Spinal cord (tissue), 9 donors: ENCODE measurements at regions not wholly inside any gene's neighbourhood (a gene's known extent, or its start where the extent isn't known, plus 50 kb on each side); places are given as distances from the start of the nearest gene placed in this dataset.

ENCODE experiments used
- DNase-seq, 6 donors: peaks; one replicate each; pipeline versions ENCODE4 v3.0.0 to v3.0.0-alpha.2; 2013 to 2015; ENCODE audit warnings: low spot score in 6 of 6, low read depth in 4 of 6
- H3K27ac ChIP-seq: one replicate; pipeline ENCODE4 v1.5.1; 2013; ENCODE audit warnings: low read depth, low read length, control low read depth
- H3K27me3 ChIP-seq: one replicate; pipeline ENCODE4 v1.6.1; 2013; ENCODE audit warnings: low read length; ENCODE audit not compliant: control insufficient read depth, insufficient read depth
- H3K36me3 ChIP-seq: one replicate; pipeline ENCODE4 v1.6.1; 2013; ENCODE audit warnings: low read length; ENCODE audit not compliant: control insufficient read depth, insufficient read depth
- H3K4me1 ChIP-seq: one replicate; pipeline ENCODE4 v1.6.1; 2013; ENCODE audit warnings: low read length; ENCODE audit not compliant: control insufficient read depth, insufficient read depth
- H3K4me3 ChIP-seq: one replicate; pipeline ENCODE4 v1.5.1; 2013; ENCODE audit warnings: low read depth, low read length, control low read depth
- H3K9me3 ChIP-seq: one replicate; pipeline ENCODE4 v1.6.1; 2013; ENCODE audit warnings: low read length; ENCODE audit not compliant: control insufficient read depth, insufficient read depth
- WGBS: methylation state at CpG from one replicate; pipeline ENCODE4 v1.1.5; 2013; ENCODE audit warnings: missing lambda C conversion rate; ENCODE audit not compliant: insufficient coverage; 5-methylcytosine and 5-hydroxymethylcytosine counted together
- donor health status: healthy.

DNA sequence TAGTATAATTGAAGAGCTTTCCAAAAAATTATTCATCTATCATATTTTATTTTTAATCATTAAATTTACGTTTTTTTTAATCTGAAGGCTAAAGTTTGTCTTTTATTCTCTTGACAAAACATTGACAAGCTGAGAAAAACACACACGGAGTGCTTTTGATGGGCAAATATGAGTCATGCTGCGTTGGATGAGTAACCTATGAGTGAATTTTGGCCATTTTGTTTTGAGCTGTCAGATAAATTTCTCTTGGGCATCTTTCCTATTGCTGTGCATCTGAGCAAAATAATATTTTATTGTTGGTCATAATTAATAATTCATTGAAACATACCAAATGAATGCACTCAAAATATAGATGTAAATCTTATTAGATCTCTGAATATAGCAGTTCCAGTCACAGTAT lies 1144.1 kb upstream of the ADGRL2 start:
- no peak overlapping the region for H3K4me3 ChIP-seq
- 67% methylated on average over 1 of the region's 3 CpGs for WGBS
- no peaks in the 10 kb centered on the region for H3K27me3 ChIP-seq
- no peaks in the 10 kb centered on the region for H3K36me3 ChIP-seq
- peak in 1 of 6 donors; percentile 6 for DNase-seq
- no peak overlapping the region for H3K27ac ChIP-seq
- H3K4me1 ChIP-seq = no peaks in the 10 kb centered on the region
- no peaks in the 10 kb centered on the region for H3K9me3 ChIP-seq

GRCh38 chr1:80656014-80656636 lies 1144.6 kb upstream of the ADGRL2 start:
- no peaks in the 10 kb centered on the region for H3K27me3 ChIP-seq
- no peaks in the 10 kb centered on the region for H3K9me3 ChIP-seq
- H3K36me3 ChIP-seq = no peaks in the 10 kb centered on the region
- H3K27ac ChIP-seq = no peak overlapping the region
- 50% methylated on average over 1 of the region's 1 CpG for WGBS
- no peak overlapping the region for H3K4me3 ChIP-seq
- peak in 1 of 6 donors; percentile 10 for DNase-seq
- no peaks in the 10 kb centered on the region for H3K4me1 ChIP-seq

GRCh38 chr1:80646053-80646452 lies 1154.7 kb upstream of the ADGRL2 start:
- Histone ChIP-seq H3K27me3 (no peaks in the 10 kb centered on the region), H3K9me3 (no peaks in the 10 kb centered on the region), H3K4me3 (no peak overlapping the region), H3K36me3 (no peaks in the 10 kb centered on the region), H3K27ac (no peak overlapping the region), H3K4me1 (no peaks in the 10 kb centered on the region)
- WGBS = 100% methylated on average over 1 of the region's 2 CpGs
- no peak for DNase-seq

- no peaks in the 10 kb centered on the region for H3K36me3 ChIP-seq
- no peak for DNase-seq
- no peaks in the 10 kb centered on the region for H3K9me3 ChIP-seq
- H3K4me1 ChIP-seq = no peaks in the 10 kb centered on the region
- H3K27ac ChIP-seq = no peak overlapping the region
- H3K4me3 ChIP-seq = no peak overlapping the region
- no peaks in the 10 kb centered on the region for H3K27me3 ChIP-seq
Measured at GRCh38 chr1:80645621-80646020, 1155.1 kb upstream of the ADGRL2 start.

- no CpG with 5 or more reads among the region's 3 CpGs for WGBS
- Histone ChIP-seq H3K9me3 (no peaks in the 10 kb centered on the region), H3K27me3 (no peaks in the 10 kb centered on the region), H3K4me1 (no peaks in the 10 kb centered on the region), H3K4me3 (no peak overlapping the region), H3K27ac (no peak overlapping the region), H3K36me3 (no peaks in the 10 kb centered on the region)
- peak in 1 of 6 donors; percentile 4 for DNase-seq
Measured at GRCh38 chr1:80640978-80641377, 1159.8 kb upstream of the ADGRL2 start.

GRCh38 chr1:80639777-80640533 lies 1160.8 kb upstream of the ADGRL2 start:
- Histone ChIP-seq H3K4me3 (no peak overlapping the region), H3K27me3 (no peaks in the 10 kb centered on the region), H3K36me3 (no peaks in the 10 kb centered on the region), H3K4me1 (no peaks in the 10 kb centered on the region), H3K9me3 (peaks cover 3% of the 10 kb centered on the region), H3K27ac (no peak overlapping the region)
- WGBS = 0% methylated on average over 1 of the region's 2 CpGs
- DNase-seq = no peak

DNA sequence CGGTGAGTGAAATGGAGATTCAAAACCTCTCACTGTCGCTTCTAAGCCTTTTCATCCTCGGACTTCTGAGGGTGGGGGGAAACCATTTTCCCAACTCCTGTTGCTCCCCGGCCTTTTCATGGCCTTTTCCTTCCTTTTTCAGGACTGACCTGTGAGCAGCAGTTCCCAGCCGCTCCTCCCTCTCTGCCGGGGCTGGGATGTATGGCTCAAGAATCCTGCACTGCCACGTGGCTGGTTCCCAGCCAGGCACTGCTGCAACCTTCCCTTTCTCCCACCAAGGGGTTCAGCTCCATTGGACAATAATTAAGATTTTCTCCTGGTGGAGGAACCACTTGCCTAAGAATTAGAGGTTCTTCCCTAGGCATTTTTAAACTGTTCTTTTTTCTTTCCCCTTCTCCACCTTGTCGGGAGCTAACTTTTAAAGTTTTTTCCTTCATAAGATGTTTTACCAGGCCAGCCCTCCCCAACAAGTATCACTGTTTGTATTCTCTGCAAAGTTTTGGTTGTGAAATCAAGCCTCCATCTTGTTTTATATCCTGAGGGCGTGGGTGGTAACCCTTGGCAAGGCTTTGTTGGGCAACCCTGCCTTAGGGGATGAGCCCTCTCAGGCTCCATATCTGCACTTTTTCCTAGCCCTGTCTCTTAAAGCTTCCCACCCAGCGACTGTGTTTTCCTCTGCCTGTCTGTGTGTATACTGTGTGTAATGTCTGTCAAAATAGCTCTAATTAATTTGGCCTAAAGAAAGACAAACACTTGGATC lies 1166.6 kb upstream of the ADGRL2 start:
- WGBS = 73% methylated on average over 6 of the region's 10 CpGs
- Histone ChIP-seq H3K27me3 (no peaks in the 10 kb centered on the region), H3K27ac (no peak overlapping the region), H3K4me1 (no peaks in the 10 kb centered on the region), H3K36me3 (no peaks in the 10 kb centered on the region), H3K4me3 (no peak overlapping the region), H3K9me3 (peaks cover 3% of the 10 kb centered on the region)
- no peak for DNase-seq

- no peak overlapping the region for H3K4me3 ChIP-seq
Measured at GRCh38 chr1:80632284-80632683, 1168.5 kb upstream of the ADGRL2 start.

DNA sequence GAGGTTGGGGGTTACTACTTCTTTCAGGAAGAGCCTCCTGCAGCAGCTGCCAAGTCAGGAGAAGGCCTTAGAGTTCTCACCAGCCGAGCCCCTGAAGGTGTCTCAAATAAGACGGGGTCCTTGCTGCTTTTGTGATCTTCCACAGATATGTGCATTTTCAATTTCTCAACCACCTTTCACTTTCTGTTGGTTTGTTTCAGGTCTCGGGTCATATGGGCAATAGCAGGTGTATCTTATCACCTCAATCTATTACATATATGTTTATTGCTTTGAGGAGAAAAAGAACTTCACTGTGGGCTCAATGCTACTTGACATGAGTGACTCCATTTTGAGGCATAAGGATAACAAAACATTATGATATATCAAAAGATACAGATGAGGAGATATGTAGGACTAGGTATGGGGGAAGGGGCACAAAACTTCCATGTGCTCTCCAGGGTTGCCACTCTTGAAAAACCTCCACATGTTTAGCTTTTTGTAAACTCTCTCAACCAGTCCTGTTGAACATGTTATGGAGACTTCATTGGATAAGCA lies 1171.4 kb upstream of the ADGRL2 start:
- Histone ChIP-seq H3K27ac (no peak overlapping the region), H3K9me3 (peaks cover 1% of the 10 kb centered on the region), H3K36me3 (no peaks in the 10 kb centered on the region), H3K4me3 (no peak overlapping the region), H3K4me1 (no peaks in the 10 kb centered on the region), H3K27me3 (no peaks in the 10 kb centered on the region)
- no peak for DNase-seq
- WGBS = 93% methylated on average over 2 of the region's 3 CpGs

More at GRCh38 chr1:80632284-80632683, 1168.5 kb upstream of the ADGRL2 start:
- WGBS = 94% methylated on average over 10 of the region's 10 CpGs
- Histone ChIP-seq H3K4me1 (no peaks in the 10 kb centered on the region), H3K27me3 (no peaks in the 10 kb centered on the region), H3K27ac (no peak overlapping the region), H3K9me3 (peaks cover 3% of the 10 kb centered on the region), H3K36me3 (no peaks in the 10 kb centered on the region)
- DNase-seq = no peak
